GM12878 (cell line): ENCODE measurements at regions not wholly inside any gene's neighbourhood (a gene's known extent, or its start where the extent isn't known, plus 50 kb on each side); places are given as distances from the start of the nearest gene placed in this dataset.

ENCODE experiments used
- ASH2L ChIP-seq: fragments of 300-600, 200-600 bp; sonication (generic); IDR thresholded peaks from 2 replicates; pipeline ENCODE4 v1.6.1; 2017; ENCODE audit warnings: low read depth, mild to moderate bottlenecking, borderline replicate concordance
- BCL3 ChIP-seq: IDR thresholded peaks from 2 replicates; pipeline ENCODE4 v1.6.1; 2011; ENCODE audit warnings: borderline replicate concordance, low read depth, mild to moderate bottlenecking, moderate library complexity, low read length; ENCODE audit not compliant: insufficient read depth, poor library complexity, severe bottlenecking
- CTCF ChIP-seq, 3 experiments: IDR thresholded peaks in 2 of 3; conservative IDR thresholded peaks in 1 of 3; 2 replicates each; pipeline ENCODE4 v1.5.1; 2011; ENCODE audit warnings: low read depth in 3 of 3, low read length in 3 of 3, mild to moderate bottlenecking in 3 of 3, control low read depth in 2 of 3, moderate library complexity in 2 of 3, inconsistent platforms in 1 of 3, mixed read lengths in 1 of 3; ENCODE audit not compliant: control insufficient read depth in 2 of 3, insufficient read depth in 1 of 3; ENCODE audit errors: extremely low read depth in 1 of 3
- ESRRA ChIP-seq: IDR thresholded peaks from 2 replicates; pipeline ENCODE4 v1.6.1; 2012; ENCODE audit warnings: mild to moderate bottlenecking, low read length, improper control_type of control experiment
- FOXK2 ChIP-seq: fragments of 450-650 bp; IDR thresholded peaks from 2 replicates; pipeline ENCODE4 v1.6.1; 2017; ENCODE audit warnings: mild to moderate bottlenecking, moderate library complexity
- NFIC ChIP-seq: IDR thresholded peaks from 2 replicates; pipeline ENCODE4 v1.6.1; 2012; ENCODE audit warnings: low read depth, mild to moderate bottlenecking, inconsistent platforms, low read length, moderate library complexity
- PKNOX1 ChIP-seq: fragments of 450-650 bp; IDR thresholded peaks from 2 replicates; pipeline ENCODE4 v1.6.1; 2016; ENCODE audit warnings: mild to moderate bottlenecking
- POLR2A ChIP-seq: IDR thresholded peaks from 2 replicates; pipeline ENCODE4 v1.6.1; 2011; ENCODE audit warnings: low read depth, mild to moderate bottlenecking, low read length
- POLR2AphosphoS2 ChIP-seq: IDR thresholded peaks from 2 replicates; pipeline ENCODE4 v1.6.1; 2011; ENCODE audit warnings: low read depth, mild to moderate bottlenecking, low read length, improper control_type of control experiment, moderate library complexity
- RCOR1 ChIP-seq: conservative IDR thresholded peaks from 2 replicates; pipeline ENCODE4 v1.6.1; 2012; ENCODE audit warnings: low read depth, low read length, improper control_type of control experiment
- ZZZ3 ChIP-seq: IDR thresholded peaks from 2 replicates; pipeline ENCODE4 v1.6.1; 2011; ENCODE audit warnings: low read depth; ENCODE audit not compliant: control insufficient read depth, insufficient read length
- TF ChIP-seq, protein P1 (sequence below): IDR thresholded peaks from 2 replicates; pipeline ENCODE4 v1.6.1; 2012; ENCODE audit warnings: mild to moderate bottlenecking, low read depth, low read length
- TF ChIP-seq, protein P2 (sequence below): IDR thresholded peaks from 2 replicates; pipeline ENCODE4 v1.6.1; 2011; ENCODE audit warnings: mild to moderate bottlenecking, low read depth, low read length, moderate library complexity; ENCODE audit not compliant: insufficient replicate concordance

- TF ChIP-seq POLR2A (no peak), CTCF (IDR thresholded peaks at IDR 0.05 in 2 of 3, conservative IDR thresholded peaks at IDR 0.05 in 1 of 3; ENCODE audit: control insufficient read depth in 2 of 3, extremely low read depth in 1 of 3, insufficient read depth in 1 of 3, low read depth in 3 of 3, low read length in 3 of 3) (no peak), RCOR1 (no peak), ASH2L (no peak), POLR2AphosphoS2 (no peak), NFIC (no peak), FOXK2 (no peak), ZZZ3 (no peak), ESRRA (no peak), BCL3 (no peak), PKNOX1 (no peak)
- TF ChIP-seq, protein P1, sequence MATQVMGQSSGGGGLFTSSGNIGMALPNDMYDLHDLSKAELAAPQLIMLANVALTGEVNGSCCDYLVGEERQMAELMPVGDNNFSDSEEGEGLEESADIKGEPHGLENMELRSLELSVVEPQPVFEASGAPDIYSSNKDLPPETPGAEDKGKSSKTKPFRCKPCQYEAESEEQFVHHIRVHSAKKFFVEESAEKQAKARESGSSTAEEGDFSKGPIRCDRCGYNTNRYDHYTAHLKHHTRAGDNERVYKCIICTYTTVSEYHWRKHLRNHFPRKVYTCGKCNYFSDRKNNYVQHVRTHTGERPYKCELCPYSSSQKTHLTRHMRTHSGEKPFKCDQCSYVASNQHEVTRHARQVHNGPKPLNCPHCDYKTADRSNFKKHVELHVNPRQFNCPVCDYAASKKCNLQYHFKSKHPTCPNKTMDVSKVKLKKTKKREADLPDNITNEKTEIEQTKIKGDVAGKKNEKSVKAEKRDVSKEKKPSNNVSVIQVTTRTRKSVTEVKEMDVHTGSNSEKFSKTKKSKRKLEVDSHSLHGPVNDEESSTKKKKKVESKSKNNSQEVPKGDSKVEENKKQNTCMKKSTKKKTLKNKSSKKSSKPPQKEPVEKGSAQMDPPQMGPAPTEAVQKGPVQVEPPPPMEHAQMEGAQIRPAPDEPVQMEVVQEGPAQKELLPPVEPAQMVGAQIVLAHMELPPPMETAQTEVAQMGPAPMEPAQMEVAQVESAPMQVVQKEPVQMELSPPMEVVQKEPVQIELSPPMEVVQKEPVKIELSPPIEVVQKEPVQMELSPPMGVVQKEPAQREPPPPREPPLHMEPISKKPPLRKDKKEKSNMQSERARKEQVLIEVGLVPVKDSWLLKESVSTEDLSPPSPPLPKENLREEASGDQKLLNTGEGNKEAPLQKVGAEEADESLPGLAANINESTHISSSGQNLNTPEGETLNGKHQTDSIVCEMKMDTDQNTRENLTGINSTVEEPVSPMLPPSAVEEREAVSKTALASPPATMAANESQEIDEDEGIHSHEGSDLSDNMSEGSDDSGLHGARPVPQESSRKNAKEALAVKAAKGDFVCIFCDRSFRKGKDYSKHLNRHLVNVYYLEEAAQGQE: no peak
- TF ChIP-seq, protein P2, sequence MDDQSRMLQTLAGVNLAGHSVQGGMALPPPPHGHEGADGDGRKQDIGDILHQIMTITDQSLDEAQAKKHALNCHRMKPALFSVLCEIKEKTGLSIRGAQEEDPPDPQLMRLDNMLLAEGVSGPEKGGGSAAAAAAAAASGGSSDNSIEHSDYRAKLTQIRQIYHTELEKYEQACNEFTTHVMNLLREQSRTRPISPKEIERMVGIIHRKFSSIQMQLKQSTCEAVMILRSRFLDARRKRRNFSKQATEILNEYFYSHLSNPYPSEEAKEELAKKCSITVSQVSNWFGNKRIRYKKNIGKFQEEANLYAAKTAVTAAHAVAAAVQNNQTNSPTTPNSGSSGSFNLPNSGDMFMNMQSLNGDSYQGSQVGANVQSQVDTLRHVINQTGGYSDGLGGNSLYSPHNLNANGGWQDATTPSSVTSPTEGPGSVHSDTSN: no peak
These were observed 571.2 kb upstream of the ACVR2A start for GRCh38 chr2:147273628-147274027.
